GM19397 (cell line): ENCODE measurements at regions not wholly inside any gene's neighbourhood (a gene's known extent, or its start where the extent isn't known, plus 50 kb on each side); places are given as distances from the start of the nearest gene placed in this dataset.

Experiments
- ATAC-seq: cut with Tn5 transposase; IDR thresholded peaks from one replicate; pipeline ENCODE4 v1.9.1; 2021; ENCODE audit warnings: mild to moderate bottlenecking, moderate library complexity; ENCODE audit not compliant: unreplicated experiment

DNA sequence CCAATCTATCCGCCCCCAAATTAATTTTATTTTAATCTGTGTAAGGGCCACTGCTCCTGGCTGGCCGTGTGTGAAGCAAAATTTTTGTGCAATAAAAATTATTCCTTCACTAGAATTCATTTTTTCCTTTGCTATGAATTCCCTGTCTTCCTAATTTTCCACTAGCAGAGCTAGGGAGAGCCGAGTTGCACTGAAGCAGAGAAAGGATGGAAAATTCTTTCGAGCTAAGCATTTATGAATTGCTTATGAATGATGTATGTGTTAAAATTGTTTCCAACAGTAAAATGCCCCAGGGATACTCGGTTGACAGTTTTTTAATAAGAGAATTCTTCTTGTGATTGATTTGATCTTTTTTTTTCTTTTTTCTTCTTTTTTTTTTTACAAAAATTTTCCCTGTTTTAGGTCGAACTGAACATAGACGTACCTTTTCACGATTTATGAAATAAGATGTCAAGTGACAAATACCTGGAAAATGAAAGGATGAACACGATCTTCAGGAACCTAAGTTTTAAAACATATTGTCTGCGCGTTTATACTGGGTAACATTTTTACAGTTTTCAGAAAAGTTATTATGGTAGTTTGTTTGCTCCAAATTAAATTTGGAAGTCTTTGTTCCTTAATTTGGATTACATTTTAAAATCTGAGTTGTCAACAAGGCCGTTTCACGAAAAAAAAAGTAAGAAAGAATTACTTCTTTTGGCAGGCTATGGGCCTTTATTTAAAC is 288.8 kb upstream of the NFE2L3 start:
- no peak for ATAC-seq

DNA sequence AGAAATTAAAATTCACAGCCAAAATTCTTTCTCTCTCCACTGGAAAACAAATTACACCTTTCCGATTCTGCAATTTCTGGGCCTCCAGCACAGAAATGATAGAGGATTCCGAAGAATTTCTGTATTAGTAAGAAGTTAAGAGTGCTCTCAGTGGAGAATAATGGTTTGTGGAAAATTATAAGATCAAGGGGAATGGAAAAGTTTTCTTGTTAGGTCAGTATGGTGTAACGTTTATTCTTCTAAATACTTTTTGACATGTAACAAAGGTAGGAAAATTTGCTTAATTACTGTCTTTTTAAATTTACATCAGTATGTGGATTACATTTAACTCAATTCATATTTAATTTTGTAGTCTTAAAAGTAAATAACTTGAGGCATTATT is 288.3 kb upstream of the NFE2L3 start:
- ATAC-seq = no peak

DNA sequence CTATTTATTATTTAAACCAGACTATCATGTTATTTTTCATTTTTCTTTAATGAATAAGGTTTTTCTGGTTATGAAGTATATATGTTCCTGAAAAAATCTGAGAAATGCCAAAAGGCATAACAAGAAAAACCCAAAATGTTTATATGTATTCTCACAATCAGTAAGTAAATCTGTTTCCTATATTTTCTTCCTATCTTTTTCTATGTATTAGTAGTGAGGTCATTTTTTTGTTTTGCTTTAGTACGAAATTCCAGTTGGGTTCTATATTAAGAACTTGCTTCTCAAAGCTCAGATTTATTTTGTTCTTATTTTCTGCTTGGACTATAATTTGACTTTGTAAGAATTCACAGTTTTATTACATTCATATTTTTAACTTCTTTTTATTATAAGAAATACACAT is 287.5 kb upstream of the NFE2L3 start:
- no peak for ATAC-seq

DNA sequence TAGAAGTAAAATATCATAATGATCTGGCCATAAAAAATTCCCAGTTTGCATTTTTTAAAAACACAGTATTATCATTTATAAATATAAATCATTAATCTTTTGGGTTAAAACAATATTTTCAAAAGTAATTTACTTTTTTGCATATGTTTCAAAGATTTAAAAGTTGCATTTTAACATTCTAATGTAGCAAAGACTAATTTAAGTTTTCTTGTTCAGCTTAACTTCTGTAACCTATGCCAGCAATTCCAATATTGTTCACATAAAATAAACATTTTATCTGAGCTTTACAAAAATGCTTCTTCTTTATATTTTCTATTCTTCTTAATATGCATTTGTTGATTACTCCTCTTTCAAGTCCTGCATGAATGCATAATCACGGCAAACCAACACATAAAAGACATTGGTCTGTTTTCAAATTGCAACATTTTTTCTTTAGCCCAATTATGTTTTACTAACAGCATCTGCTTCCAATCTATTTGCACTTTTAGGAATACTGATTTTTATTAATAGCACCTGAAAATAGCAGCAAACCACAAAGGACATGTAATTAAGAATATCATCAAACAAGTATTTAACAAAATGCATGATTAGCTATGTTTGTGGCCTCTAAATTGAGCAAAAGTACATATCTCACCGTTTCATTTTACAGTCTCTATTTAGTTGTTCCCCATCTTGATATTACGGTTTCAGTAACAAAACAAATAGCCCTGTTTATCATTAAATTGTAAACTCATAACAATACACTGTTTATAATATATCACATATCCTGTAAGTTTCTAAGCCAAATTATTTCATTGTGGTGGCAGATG is 286.9 kb upstream of the NFE2L3 start:
- no peak for ATAC-seq

DNA sequence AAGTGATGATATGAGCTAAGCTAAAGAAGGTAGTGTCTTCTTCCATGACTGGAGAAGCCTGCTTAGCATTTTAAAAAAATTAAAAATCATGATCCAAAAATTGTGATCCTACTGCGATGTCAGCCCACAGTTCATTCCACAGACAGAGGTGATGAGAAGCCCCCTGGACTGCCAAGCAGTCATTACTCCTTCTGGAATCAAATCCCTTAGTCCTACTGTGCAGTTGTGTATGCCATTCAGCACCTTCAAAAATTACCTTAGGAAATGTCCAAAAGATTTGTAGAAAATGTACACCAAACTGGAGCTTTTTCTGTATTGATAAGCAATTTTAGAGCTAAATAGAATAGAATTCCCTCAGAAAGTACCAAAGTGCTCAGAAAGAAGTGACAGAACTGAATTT is 283.5 kb upstream of the NFE2L3 start:
- ATAC-seq = no peak

DNA sequence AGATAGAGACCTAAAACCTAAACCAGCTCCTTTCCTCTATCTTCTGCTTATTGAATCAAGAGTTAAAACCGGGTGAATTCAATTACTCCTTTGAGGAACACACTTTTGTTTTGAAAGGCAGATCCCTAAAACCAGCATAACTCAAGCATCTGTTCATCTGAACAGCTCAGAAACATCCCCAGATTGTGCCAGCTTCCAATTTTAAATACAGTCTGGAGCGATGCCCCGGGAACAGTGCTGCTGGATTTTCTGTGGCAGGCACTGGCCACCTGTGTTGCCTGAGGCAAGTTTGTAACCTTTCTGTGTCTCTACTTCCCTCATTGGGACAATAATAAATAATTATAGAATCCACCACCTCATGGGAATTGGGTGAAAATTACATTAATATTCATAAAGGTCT is 281.4 kb upstream of the NFE2L3 start:
- ATAC-seq = no peak

DNA sequence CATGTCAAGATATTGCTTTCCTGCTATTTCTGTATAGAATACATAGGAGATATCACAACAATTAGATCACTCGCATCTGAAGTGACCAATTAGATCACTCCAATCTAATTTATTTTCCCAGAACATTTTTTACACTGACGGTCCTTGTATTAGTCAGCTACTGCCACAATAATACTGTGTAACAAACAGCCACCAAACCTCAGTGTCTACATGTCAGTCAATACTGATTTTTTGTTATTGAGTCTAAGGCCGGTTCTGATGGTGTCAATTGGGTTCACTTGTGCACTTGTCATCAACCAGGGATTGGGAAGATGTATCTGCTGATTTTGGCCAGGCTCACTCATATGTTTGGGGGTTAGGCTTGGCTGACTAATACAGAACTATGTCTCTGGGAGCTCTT is 275.9 kb upstream of the NFE2L3 start:
- ATAC-seq = no peak

DNA sequence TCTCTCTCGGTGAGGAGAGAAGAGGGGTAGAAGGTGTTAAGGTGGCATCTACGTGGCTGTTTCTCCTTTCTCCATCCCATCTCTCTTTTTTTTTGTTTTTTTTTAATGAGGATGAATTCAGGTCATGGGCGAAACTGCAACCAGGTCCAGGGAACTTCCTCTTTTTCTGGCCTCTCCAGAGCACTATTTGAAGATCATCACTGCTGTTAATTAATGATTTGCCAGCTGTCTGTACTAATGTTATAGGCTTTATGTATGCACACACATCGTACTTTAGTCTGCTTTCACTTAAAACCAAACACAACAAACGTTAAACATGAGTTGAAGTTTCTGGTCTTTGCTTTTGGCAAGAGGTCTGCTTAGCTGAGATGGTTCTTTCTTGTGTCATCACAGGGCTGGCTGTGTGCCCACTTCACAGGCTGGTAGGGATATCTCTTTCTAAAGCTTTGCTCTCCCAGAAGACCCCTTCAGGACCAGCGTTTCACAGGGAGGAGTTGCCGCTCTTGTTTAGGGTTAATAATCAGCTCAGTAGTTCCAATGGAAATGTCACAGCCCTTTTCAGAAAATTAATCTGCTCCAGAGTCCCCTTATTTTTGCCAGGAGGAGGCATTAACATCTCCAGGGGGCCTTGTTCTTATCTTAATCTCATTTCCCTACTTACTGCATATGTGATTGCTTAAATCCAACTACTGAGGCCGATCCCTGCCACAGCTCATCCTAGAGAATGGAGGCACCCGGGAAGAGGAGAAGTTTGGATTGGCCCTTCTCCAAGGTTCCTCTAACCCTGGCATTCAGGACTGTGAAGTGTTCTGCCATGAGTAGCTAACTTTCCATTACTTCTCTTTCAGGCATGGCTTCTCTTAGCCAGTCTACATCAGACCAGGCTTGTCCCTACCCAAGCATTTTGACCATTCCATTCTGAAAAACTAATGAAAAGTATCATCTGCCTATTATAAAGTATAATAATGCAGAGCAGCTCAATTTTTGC is 273.9 kb upstream of the NFE2L3 start:
- ATAC-seq = peak; percentile 64

DNA sequence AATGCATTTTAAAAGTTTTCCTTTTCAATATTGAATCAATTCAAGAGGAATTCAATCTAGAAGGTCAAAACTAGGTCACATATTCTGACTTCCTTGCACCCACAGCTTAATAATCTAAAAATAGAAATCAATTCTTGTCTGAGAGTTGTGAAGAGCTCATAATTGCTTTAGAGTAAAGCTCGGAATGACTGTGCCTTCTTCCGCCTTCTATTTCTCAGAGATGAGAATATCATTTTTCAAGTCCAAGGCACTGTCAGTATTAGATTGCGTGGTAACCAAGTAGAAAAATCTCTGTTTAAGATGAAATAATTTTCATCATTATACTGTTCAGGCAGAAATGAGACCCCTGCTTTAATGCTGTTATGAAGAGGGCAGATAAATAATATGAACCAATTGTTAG is 272.2 kb upstream of the NFE2L3 start:
- no peak for ATAC-seq

DNA sequence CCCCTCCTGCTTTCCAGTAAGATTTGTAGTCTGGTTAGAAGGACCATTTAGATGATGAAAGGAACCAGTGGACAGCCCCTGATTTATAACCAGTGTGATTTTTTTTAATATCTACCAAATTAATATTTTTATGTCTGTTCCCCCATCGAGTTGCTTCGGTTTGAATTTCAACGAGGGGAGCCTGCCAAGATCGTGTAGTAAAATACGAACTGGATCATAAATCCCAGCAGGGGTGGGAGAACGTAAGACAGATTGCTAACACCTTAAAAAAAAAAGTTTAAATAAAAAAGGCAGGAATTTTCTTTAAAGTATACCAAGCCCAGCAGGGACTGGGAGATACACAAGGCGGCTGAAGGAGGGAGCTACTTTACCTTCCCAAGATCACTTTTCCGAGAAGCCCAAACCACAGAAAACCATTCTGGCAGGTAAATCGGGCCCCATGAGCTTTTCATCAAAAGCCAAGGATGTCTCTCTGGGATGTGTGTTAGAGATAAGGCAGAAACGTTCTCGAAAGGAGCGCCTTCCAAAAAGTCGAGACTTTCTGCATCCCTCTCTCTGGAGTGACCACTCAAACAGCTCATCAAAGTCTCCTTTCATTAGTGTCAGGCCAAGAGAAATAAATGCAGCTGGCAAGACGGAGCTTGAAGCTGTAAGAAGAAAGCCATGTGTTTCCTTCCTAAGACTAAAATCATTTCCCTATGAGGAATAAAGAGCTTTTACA is 270.5 kb upstream of the NFE2L3 start:
- no peak for ATAC-seq

DNA sequence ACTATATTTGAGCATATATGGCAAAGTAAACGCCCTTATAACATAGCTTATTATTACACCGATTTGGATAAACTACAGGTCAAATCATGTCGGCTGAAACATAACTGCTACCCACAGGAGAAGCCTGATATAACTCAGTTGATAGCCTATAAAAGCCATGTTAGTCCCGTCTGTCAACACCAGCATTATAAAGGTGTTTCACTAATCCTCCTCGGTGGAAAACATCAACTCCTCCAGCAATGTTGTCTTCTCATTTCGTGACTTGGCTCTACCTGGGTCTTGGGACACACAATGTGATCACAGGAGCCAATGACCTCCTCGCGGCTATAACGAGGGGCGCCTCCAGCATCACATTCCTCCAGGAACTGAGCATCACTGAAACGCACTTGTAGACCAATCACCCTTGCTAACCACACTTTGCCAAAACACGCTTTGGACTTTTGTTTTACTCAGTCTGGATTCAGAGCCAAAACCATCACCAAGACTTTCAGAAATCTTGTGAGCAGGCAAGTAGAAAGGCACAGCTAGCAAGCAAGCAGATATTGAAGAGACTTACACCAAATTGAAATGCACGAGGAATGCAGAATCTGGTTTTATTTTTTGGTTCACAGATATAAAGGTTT is 269.7 kb upstream of the NFE2L3 start:
- no peak for ATAC-seq

DNA sequence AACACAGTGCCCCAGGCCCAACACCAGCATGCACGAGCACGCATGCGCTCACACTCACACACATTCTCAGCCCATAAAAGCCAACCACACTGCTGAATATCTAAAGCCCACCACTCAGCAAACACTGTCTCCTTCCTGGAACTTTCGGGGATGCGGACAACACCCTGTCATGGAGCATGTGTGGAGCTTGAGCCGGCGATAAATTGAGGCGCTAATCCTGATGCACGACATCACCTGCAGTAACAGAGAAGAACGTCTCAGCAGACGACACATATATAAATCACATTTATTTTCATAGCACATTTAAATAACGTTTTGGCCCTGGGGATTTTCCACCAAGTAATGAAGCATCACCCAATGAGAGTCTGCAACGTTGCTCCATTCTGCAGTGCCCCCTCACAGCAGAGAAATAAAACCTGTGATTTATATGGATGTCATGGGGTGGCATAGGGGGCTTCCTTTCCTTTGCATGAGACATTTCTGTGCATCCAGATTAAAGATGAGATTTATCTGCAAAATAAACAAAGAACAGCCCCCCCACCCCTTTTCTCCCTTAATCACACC is 267.7 kb upstream of the NFE2L3 start:
- no peak for ATAC-seq

DNA sequence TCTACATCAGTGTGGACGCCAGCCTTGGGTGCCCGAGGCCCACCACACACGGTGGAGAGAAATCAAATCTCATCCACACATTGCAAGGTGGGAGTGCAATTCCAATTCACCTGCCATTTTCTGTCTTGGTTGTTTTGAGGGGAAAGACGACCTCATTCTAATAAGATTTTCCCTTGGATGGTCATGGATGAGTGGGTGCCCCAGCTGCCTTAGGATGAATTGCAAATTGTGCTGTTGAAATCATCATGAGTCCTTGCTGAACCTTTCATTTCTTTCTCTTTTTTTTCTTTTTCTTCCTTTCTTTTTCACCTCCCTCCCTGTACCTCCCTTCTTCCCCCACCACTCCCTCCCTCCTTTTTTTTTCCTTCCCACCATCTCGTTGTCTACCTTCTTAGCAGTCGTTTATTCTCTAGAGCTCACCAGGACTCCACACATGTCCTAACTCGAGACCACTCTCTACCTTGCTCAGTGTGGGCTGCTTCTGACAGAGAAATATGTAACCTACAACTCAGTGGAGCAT is 266.9 kb upstream of the NFE2L3 start:
- ATAC-seq = no peak

DNA sequence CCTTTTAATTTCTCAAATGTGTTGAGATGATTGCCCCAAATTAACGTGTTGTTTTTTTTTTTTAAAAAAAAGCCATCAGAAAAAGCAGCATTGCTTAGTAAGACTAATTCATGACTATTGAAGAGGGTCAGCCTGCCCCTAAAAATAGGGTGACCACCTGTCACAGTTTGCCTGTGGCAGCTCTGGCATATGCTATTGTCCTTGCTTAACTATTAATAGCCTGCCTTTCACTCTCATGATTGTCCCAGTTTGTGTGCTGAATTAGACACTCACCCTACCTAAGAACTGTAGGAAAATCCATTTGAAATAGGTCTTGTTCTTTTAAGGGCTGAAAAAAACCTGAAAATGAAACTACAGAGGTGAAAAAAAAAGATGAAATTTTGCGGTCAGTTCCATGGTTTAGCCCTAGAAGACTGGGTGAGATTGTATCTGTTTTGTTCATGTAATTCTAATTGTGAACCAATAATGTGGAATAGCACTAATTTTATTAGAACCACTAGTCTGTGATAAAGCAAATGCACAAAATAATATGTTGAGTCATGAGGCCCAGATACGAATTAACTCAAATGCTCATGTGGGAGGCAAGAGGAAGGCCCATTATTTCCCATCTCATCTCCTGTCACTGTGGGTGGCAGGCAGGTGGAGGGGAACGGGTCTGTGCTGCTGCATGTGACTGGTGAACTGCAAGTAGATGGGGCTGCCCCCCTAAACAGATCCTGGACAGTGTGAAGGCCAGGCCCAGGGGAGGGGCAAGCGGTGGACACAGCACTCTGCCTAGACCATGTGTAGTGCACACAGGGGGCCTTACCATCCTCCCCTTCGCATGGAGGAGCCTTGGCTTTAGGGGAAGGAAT is 265.4 kb upstream of the NFE2L3 start:
- no peak for ATAC-seq

DNA sequence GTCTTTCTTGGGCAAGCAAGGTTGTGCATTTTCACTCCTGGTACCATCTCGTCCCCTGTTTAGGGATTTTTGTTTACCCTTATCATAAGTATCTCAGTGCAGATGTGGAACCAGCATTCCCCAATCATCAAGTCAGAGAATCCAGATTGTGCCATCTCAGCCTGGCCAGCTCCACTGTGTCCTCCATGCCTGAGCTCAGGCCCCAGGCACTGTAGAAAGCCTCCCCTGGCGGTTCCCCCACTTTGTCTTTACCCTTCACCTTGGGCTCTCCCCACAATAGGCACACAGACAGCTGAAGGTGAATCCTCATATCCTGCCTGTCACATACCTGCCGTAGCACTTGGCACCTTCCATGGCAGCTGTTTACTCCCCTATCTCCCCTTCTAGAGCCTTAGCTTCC is 264.7 kb upstream of the NFE2L3 start:
- no peak for ATAC-seq

DNA sequence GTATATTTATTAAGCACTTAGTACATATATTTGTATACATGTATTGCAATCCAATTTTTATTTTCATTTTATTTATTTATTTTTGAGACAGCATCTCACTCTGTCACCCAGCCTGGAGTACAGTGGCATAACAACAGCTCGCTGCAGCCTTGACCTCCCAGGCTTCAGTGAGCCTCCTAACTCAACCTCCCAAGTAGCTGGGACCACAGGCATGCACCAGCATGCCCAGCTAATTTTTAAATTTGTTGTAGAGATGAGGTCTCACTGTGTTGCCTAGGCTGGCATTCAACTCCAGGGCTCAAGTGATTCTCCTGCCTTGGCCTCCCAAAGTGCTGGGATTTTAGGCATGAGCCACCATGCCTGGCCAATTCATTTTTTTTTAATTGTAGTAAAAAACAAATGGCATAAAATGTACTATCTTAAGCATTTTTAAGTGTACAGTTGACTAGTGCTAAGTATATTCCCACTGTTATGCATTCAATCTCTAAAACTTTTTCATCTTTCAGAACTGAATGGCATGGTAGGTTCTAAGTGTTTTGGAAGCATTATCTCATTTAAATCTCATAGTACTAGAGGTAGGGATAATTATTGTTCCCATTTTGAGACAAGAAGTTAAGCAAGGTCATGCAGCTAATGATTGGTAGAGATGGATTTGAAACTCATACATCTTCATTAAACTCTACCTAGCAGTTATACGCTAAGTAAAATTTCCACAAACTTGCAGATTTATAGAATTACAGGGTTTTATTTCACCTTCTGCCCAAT is 264.0 kb upstream of the NFE2L3 start:
- no peak for ATAC-seq

DNA sequence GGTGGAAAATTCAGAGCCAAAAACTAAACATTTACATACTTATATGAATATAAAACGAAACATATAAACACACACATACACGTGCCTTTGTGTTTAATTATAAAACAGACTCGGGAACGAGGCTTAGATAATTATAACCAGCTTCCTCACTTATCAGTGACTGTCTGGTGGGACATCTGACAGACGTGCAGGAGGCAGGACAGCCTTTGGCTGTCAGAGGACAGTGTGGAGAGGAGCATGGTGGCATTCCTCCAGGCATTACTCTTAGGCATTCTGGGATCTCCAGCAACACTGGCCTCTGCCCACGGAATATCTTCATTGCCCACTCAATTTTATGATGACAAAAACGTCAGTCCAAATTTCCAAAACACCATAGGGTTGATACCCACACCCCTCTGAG is 262.2 kb upstream of the NFE2L3 start:
- no peak for ATAC-seq

DNA sequence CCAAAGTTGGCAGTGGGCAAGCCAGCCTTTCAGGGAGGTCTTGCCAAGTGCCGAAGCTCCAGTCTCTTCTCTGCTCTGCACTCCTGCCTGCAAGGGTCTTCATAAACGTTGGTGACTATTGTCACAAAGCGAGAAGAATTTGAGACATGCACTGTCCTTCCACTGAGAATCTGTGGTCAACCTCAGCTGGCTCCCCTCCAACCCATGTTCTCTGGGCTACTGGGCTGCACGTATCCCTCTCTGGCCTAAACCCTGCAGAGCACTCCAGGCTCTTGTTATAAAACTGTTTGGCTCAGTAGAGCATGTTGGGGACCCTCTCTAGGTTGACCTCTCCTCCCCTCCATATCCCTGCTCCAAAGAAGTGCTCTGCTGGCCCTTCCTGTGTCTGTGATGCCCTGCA is 260.4 kb upstream of the NFE2L3 start:
- ATAC-seq = no peak
